Kidney (tissue), 13 donors: ENCODE measurements at regions not wholly inside any gene's neighbourhood (a gene's known extent, or its start where the extent isn't known, plus 50 kb on each side); places are given as distances from the start of the nearest gene placed in this dataset.

Experiments used
- DNase-seq, 5 donors: peaks; one replicate each; pipeline ENCODE4 v3.0.0-alpha.2; 2013 to 2020
- FAIRE-seq: peaks from 2 replicates; lab custom pipeline; 2012; peaks lifted over from hg19 to GRCh38; lab: Jason Lieb, UNC
- H3K27ac ChIP-seq, 2 donors: one replicate each; pipeline ENCODE4 v1.7.0; 2013; ENCODE audit warnings: low read depth in 2 of 2, low read length in 2 of 2, inconsistent platforms in 1 of 2
- H3K27me3 ChIP-seq: one replicate; pipeline ENCODE4 v1.7.1; 2013; ENCODE audit warnings: low read length, inconsistent platforms; ENCODE audit not compliant: control insufficient read depth, insufficient read depth
- H3K36me3 ChIP-seq, 3 donors: one replicate each; pipeline versions ENCODE4 v1.7.0 to v1.7.1; 2013; ENCODE audit warnings: low read length in 3 of 3, control low read depth in 1 of 3, inconsistent platforms in 1 of 3; ENCODE audit not compliant: insufficient read depth in 3 of 3, control insufficient read depth in 2 of 3
- H3K4me1 ChIP-seq, 3 donors: one replicate each; pipeline versions ENCODE4 v1.7.0 to v1.7.1; 2013; ENCODE audit warnings: low read length in 3 of 3, inconsistent platforms in 1 of 3, low read depth in 1 of 3; ENCODE audit not compliant: control insufficient read depth in 2 of 3, insufficient read depth in 2 of 3
- H3K4me3 ChIP-seq, 3 donors: one replicate each; pipeline versions ENCODE4 v1.7.0 to v1.8.1; 2013; ENCODE audit warnings: low read length in 3 of 3, control low read depth in 1 of 3, inconsistent platforms in 1 of 3
- H3K9ac ChIP-seq, 3 donors: one replicate each; pipeline versions ENCODE4 v1.7.0 to v1.7.1; 2013; ENCODE audit warnings: low read length in 3 of 3, control low read depth in 1 of 3, inconsistent platforms in 1 of 3
- H3K9me3 ChIP-seq, 3 donors: one replicate each; pipeline versions ENCODE4 v1.7.0 to v1.7.1; 2013; ENCODE audit warnings: low read length in 3 of 3, control low read depth in 1 of 3, inconsistent platforms in 1 of 3; ENCODE audit not compliant: control insufficient read depth in 2 of 3, insufficient read depth in 1 of 3
- intact Hi-C: fragments of 100-400 bp; cut with DNase I; formaldehyde crosslinking; loops from one replicate; pipeline ENCODE4 v1.11.1; 2022
- TF ChIP-seq, protein P1 (sequence below): IDR thresholded peaks from 3 replicates; pipeline ENCODE4 v1.5.1; 2012; ENCODE audit warnings: mild to moderate bottlenecking, moderate library complexity, borderline replicate concordance; ENCODE audit not compliant: insufficient read depth; ENCODE audit errors: extremely low read depth
- donor health status: control.
- donor health status: control.
- donor health status: control.
- donor health status: control.
- donor health status: control.
- donor health status: DM: yes; HTN: yes; CAD: no.
- donor health status: Normal renal cell carcinoma (clear cell type).

DNA sequence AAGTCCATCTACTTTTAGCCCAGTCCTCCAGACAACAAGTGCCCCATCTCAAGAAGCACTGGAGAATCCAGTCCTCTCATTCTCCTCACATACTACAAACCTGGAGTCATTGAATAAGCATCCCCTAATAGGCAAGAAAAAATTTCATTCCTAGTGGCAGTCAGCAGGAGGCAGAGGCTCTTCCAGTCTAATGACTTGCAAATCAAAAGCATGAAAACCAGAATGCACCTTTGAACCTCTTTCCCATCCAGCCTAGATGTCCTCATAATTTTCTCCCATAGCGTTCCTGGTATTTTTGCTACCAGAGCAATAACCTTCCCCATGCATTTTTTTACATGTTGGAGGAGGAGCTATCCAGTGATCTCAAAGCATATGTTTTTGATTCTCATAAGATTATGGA lies 252.6 kb downstream of the TTC32 start:
- DNase-seq (no peak), FAIRE-seq (no peak)
- H3K4me1 ChIP-seq = no peaks in the 10 kb centered on the region
- no peak overlapping the region for H3K9ac ChIP-seq
- no peaks in the 10 kb centered on the region for H3K36me3 ChIP-seq
- intact Hi-C loops = no loop called here
- no peaks in the 10 kb centered on the region for H3K27me3 ChIP-seq
- TF ChIP-seq, protein P1, sequence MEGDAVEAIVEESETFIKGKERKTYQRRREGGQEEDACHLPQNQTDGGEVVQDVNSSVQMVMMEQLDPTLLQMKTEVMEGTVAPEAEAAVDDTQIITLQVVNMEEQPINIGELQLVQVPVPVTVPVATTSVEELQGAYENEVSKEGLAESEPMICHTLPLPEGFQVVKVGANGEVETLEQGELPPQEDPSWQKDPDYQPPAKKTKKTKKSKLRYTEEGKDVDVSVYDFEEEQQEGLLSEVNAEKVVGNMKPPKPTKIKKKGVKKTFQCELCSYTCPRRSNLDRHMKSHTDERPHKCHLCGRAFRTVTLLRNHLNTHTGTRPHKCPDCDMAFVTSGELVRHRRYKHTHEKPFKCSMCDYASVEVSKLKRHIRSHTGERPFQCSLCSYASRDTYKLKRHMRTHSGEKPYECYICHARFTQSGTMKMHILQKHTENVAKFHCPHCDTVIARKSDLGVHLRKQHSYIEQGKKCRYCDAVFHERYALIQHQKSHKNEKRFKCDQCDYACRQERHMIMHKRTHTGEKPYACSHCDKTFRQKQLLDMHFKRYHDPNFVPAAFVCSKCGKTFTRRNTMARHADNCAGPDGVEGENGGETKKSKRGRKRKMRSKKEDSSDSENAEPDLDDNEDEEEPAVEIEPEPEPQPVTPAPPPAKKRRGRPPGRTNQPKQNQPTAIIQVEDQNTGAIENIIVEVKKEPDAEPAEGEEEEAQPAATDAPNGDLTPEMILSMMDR = no peak
- H3K4me3 ChIP-seq = no peak overlapping the region
- no peaks in the 10 kb centered on the region for H3K9me3 ChIP-seq
- no peak overlapping the region for H3K27ac ChIP-seq

DNA sequence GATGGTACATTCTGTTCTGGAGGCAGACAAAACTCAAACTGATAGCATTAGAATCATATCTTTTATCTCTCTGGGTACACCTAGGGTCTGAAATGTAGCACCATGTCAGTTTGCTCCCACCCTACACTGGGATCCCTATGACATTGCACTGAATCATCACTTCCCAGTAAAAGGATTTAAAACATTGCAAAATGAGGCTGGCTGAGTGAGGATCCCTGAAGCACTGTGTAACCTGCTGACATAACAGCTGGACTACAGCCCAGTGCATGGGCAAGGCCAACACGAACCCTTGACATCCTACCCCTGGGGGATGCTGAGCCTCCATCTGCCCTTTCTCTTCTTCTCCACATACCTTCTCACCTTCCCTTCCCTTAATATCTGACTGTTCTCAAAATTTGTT lies 253.2 kb downstream of the TTC32 start:
- Histone ChIP-seq H3K9me3 (no peaks in the 10 kb centered on the region), H3K4me3 (no peak overlapping the region), H3K4me1 (no peaks in the 10 kb centered on the region), H3K27me3 (no peaks in the 10 kb centered on the region), H3K9ac (no peak overlapping the region), H3K27ac (no peak overlapping the region), H3K36me3 (no peaks in the 10 kb centered on the region)
- TF ChIP-seq, protein P1 = no peak
- DNase-seq (no peak), FAIRE-seq (no peak)
- intact Hi-C loops = no loop called here

DNA sequence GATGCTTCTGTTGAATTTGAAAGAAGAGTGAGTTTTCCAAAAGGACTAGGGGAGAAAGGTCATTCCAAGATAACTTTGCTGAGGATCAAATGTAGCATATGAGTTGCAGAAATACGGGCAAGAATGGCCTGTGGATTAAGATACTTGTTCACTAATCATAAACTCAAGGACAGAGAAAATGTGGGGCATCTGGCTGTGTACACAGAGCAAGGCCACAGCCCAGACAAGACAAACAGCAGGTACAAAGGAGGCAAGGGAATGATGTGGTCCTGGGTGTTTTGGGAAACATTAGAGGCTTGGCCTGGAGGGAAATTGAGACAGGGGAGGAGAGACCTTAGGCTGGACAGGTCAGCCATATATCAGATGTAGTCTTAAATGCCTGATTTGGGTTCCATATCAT lies 254.8 kb downstream of the TTC32 start:
- H3K36me3 ChIP-seq = no peaks in the 10 kb centered on the region
- no peaks in the 10 kb centered on the region for H3K4me1 ChIP-seq
- intact Hi-C loops = no loop called here
- no peak overlapping the region for H3K4me3 ChIP-seq
- H3K9me3 ChIP-seq = no peaks in the 10 kb centered on the region
- H3K9ac ChIP-seq = no peak overlapping the region
- DNase-seq (no peak), FAIRE-seq (no peak)
- TF ChIP-seq, protein P1 = no peak
- no peaks in the 10 kb centered on the region for H3K27me3 ChIP-seq
- H3K27ac ChIP-seq = no peak overlapping the region

DNA sequence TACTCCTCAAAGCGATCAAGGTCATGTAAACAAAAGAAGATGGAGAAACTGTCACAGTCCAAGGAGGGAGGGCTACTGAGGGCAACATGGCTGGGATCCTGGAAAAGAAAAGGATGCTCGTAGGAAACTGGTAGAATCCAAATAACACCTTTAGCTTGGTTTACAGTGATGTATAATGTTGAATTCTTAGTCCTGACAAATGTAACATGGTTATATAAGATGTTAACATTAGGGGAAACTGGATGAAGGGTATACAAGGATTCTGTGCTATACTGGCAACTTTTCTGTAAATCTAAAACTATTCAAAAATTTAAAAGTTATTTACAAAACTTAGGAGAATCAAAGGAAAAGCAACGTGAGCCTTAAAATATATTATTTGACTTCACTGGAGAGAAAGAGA lies 257.0 kb downstream of the TTC32 start:
- no peak overlapping the region for H3K27ac ChIP-seq
- no peak overlapping the region for H3K9ac ChIP-seq
- no peaks in the 10 kb centered on the region for H3K36me3 ChIP-seq
- H3K4me1 ChIP-seq = no peaks in the 10 kb centered on the region
- H3K27me3 ChIP-seq = no peaks in the 10 kb centered on the region
- TF ChIP-seq, protein P1 = no peak
- FAIRE-seq (no peak), DNase-seq (no peak)
- H3K9me3 ChIP-seq = no peaks in the 10 kb centered on the region
- no peak overlapping the region for H3K4me3 ChIP-seq
- intact Hi-C loops = no loop called here
